ENCODE measurements at regions not wholly inside any gene's neighbourhood (a gene's known extent, or its start where the extent isn't known, plus 50 kb on each side); places are given as distances from the start of the nearest gene placed in this dataset.

DNA sequence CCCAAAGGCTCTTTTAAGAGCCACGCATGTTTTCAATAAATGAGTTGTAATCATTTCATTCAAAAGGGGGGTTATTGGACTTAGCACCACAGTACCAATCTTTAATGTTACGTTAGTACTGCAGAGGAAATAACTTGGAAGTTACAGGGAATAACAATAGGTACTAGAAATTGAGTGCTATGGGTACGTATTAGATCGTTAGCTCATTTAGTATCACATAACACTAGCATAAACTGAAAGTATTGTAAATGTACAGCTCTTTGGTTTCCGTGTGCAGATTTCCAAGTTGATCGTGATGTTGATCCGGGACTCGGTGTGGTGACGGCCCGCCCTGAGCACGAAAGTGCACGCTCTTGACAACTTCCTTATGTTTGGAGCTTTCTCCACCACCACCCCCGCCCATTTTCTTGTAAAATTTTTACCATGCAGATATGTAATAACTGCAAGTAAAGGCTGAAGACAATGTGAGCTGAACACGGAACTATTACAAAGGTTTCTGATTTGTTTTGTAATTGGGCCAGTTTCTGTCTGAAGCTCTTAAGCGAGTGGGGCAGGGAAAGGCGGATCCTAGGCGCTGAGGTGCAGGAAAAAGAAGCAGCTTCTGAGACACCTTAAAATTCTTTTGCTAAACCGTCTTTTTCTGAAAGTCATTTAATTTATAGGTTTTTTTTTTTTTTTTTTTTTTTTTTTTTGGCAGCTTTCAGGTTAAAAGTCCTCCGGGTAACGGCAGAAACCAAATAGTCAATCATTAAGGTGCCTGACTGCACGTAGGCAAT, 71.5 kb downstream of the HFE start:
- TF ChIP-seq, protein P1, sequence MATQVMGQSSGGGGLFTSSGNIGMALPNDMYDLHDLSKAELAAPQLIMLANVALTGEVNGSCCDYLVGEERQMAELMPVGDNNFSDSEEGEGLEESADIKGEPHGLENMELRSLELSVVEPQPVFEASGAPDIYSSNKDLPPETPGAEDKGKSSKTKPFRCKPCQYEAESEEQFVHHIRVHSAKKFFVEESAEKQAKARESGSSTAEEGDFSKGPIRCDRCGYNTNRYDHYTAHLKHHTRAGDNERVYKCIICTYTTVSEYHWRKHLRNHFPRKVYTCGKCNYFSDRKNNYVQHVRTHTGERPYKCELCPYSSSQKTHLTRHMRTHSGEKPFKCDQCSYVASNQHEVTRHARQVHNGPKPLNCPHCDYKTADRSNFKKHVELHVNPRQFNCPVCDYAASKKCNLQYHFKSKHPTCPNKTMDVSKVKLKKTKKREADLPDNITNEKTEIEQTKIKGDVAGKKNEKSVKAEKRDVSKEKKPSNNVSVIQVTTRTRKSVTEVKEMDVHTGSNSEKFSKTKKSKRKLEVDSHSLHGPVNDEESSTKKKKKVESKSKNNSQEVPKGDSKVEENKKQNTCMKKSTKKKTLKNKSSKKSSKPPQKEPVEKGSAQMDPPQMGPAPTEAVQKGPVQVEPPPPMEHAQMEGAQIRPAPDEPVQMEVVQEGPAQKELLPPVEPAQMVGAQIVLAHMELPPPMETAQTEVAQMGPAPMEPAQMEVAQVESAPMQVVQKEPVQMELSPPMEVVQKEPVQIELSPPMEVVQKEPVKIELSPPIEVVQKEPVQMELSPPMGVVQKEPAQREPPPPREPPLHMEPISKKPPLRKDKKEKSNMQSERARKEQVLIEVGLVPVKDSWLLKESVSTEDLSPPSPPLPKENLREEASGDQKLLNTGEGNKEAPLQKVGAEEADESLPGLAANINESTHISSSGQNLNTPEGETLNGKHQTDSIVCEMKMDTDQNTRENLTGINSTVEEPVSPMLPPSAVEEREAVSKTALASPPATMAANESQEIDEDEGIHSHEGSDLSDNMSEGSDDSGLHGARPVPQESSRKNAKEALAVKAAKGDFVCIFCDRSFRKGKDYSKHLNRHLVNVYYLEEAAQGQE (IDR thresholded peaks at IDR 0.05; ENCODE audit: borderline replicate concordance), result no peak
- peak; percentile 23 for TF ChIP-seq TAF1 (IDR thresholded peaks at IDR 0.05; ENCODE audit: low read depth)
- TF ChIP-seq, protein P2, sequence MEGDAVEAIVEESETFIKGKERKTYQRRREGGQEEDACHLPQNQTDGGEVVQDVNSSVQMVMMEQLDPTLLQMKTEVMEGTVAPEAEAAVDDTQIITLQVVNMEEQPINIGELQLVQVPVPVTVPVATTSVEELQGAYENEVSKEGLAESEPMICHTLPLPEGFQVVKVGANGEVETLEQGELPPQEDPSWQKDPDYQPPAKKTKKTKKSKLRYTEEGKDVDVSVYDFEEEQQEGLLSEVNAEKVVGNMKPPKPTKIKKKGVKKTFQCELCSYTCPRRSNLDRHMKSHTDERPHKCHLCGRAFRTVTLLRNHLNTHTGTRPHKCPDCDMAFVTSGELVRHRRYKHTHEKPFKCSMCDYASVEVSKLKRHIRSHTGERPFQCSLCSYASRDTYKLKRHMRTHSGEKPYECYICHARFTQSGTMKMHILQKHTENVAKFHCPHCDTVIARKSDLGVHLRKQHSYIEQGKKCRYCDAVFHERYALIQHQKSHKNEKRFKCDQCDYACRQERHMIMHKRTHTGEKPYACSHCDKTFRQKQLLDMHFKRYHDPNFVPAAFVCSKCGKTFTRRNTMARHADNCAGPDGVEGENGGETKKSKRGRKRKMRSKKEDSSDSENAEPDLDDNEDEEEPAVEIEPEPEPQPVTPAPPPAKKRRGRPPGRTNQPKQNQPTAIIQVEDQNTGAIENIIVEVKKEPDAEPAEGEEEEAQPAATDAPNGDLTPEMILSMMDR (IDR thresholded peaks at IDR 0.05; ENCODE audit: poor library complexity, severe bottlenecking), result no peak
- TF ChIP-seq EZH2 (IDR thresholded peaks at IDR 0.05; ENCODE audit: borderline replicate concordance, insufficient read depth, low read length, poor library complexity, severe bottlenecking), result no peak
